HG03139 (cell line): ENCODE measurements at regions not wholly inside any gene's neighbourhood (a gene's known extent, or its start where the extent isn't known, plus 50 kb on each side); places are given as distances from the start of the nearest gene placed in this dataset.

Source experiments
- ATAC-seq: cut with Tn5 transposase; IDR thresholded peaks from one replicate; pipeline ENCODE4 v1.9.1; 2021; ENCODE audit not compliant: unreplicated experiment

- no peak for ATAC-seq
These were observed 352.1 kb upstream of the ALCAM start for GRCh38 chr3:105014631-105015030.

GRCh38 chr3:105022813-105023212 is 343.9 kb upstream of the ALCAM start:
- ATAC-seq, result no peak

- ATAC-seq, result no peak
These were observed 336.5 kb upstream of the ALCAM start for GRCh38 chr3:105030211-105030610.

GRCh38 chr3:105032541-105032940 is 334.2 kb upstream of the ALCAM start:
- no peak for ATAC-seq

GRCh38 chr3:105033081-105033480 is 333.6 kb upstream of the ALCAM start:
- ATAC-seq, result no peak

- ATAC-seq, result no peak
These were observed 327.7 kb upstream of the ALCAM start for GRCh38 chr3:105039004-105039403.

- no peak for ATAC-seq
These were observed 326.6 kb upstream of the ALCAM start for GRCh38 chr3:105040026-105040622.

GRCh38 chr3:105042586-105042985 is 324.1 kb upstream of the ALCAM start:
- ATAC-seq, result no peak

- no peak for ATAC-seq
These were observed 315.6 kb upstream of the ALCAM start for GRCh38 chr3:105051111-105051510.

GRCh38 chr3:105051972-105052371 is 314.7 kb upstream of the ALCAM start:
- ATAC-seq, result no peak

GRCh38 chr3:105062853-105063252 is 303.9 kb upstream of the ALCAM start:
- ATAC-seq, result no peak

- ATAC-seq, result no peak
These were observed 300.5 kb upstream of the ALCAM start for GRCh38 chr3:105065895-105066839.

GRCh38 chr3:105067361-105067760 is 299.3 kb upstream of the ALCAM start:
- ATAC-seq, result no peak

GRCh38 chr3:105077060-105077822 is 289.5 kb upstream of the ALCAM start:
- no peak for ATAC-seq

GRCh38 chr3:105083945-105084344 is 282.8 kb upstream of the ALCAM start:
- ATAC-seq, result no peak

GRCh38 chr3:105085506-105085905 is 281.2 kb upstream of the ALCAM start:
- no peak for ATAC-seq

GRCh38 chr3:105093371-105094252 is 273.1 kb upstream of the ALCAM start:
- no peak for ATAC-seq

GRCh38 chr3:105094588-105094987 is 272.1 kb upstream of the ALCAM start:
- ATAC-seq, result no peak

GRCh38 chr3:105096071-105096470 is 270.6 kb upstream of the ALCAM start:
- no peak for ATAC-seq

GRCh38 chr3:105101603-105102002 is 265.1 kb upstream of the ALCAM start:
- no peak for ATAC-seq

GRCh38 chr3:105103139-105103538 is 263.6 kb upstream of the ALCAM start:
- ATAC-seq, result no peak
